Adrenal gland (tissue), 9 donors: ENCODE measurements at regions not wholly inside any gene's neighbourhood (a gene's known extent, or its start where the extent isn't known, plus 50 kb on each side); places are given as distances from the start of the nearest gene placed in this dataset.

Source experiments
- DNase-seq, 7 donors: peaks; one replicate each; pipeline ENCODE4 v3.0.0-alpha.2; 2019 to 2020
- H3K27ac ChIP-seq, 5 donors: fragments of 200-600 bp; sonication (generic) in 4 of 5; 1 replicate in 3 of 5; 2 replicates in 2 of 5; pipeline versions ENCODE4 v1.5.1 to v1.8.0; 2016 to 2020; ENCODE audit warnings: mild to moderate bottlenecking in 1 of 5
- H3K27me3 ChIP-seq: fragments of 200-600 bp; 2 replicates; pipeline ENCODE4 v1.8.0; 2021
- H3K36me3 ChIP-seq, 2 donors: fragments of 200-600 bp; replicated peaks in 1 of 2; 1 replicate in 1 of 2; 2 replicates in 1 of 2; pipeline versions ENCODE4 v1.5.1 to v1.8.0; 2018 to 2022
- H3K4me1 ChIP-seq, 2 donors: fragments of 200-600 bp; replicated peaks in 1 of 2; 1 replicate in 1 of 2; 2 replicates in 1 of 2; pipeline versions ENCODE4 v1.5.1 to v1.8.0; 2018 to 2021
- H3K4me3 ChIP-seq, 4 donors: fragments of 200-600 bp; sonication (generic) in 3 of 4; one replicate each; pipeline ENCODE4 v1.5.1; 2016 to 2018
- H3K9me3 ChIP-seq, 3 donors: fragments of 200-600 bp; sonication (generic) in 1 of 3; replicated peaks in 1 of 3; 1 replicate in 2 of 3; 2 replicates in 1 of 3; pipeline versions ENCODE4 v1.5.1 to v1.8.0; 2016 to 2021
- POLR2A ChIP-seq, 2 donors: fragments of 450-650 bp; IDR thresholded peaks; one replicate each; pipeline ENCODE4 v1.6.1; 2017; ENCODE audit warnings: antibody characterized with exemption in 2 of 2, mild to moderate bottlenecking in 2 of 2, moderate library complexity in 1 of 2
- WGBS, 4 donors: extraction: QIAGEN DNeasy Blood & Tissue Kit in 2 of 4; methylation state at CpG; one replicate each; pipeline versions ENCODE4 v1.1.5 to v1.1.7; 2013 to 2017; 5-methylcytosine and 5-hydroxymethylcytosine counted together
- intact Hi-C, 2 donors: fragments of 100-400 bp; cut with DNase I; formaldehyde crosslinking; loops; one replicate each; pipeline versions ENCODE4 v1.14.1 to v1.15.0; 2022 to 2023
- TF ChIP-seq, protein P1 (sequence below), 6 experiments: fragments of 450-650 bp in 4 of 6; fragments of 200-600 bp in 2 of 6; sonication (generic) in 1 of 6; IDR thresholded peaks; 1 replicate in 5 of 6; 2 replicates in 1 of 6; pipeline versions ENCODE4 v1.5.1 to v1.8.0; 2016 to 2021; ENCODE audit warnings: antibody characterized with exemption in 6 of 6, mild to moderate bottlenecking in 2 of 6, moderate library complexity in 1 of 6
- donor health status: healthy with polysubstance abuse.
- donor health status: Bipolar disorder and iron deficiency.
- donor health status: DM: yes; HTN: yes; CAD: no.
- donor health status: DM: no; HTN: no; CAD: no.
- donor health status: DM: no; HTN: no; CAD: no.

GRCh38 chrX:19280636-19281035 lies 63.1 kb upstream of the PDHA1 start:
- Histone ChIP-seq H3K36me3 (no peaks in the 10 kb centered on the region), H3K4me1 (no peaks in the 10 kb centered on the region), H3K27me3 (peaks cover 4% of the 10 kb centered on the region), H3K27ac (no peak overlapping the region), H3K9me3 (no peaks in the 10 kb centered on the region), H3K4me3 (no peak overlapping the region)
- intact Hi-C loops = no loop called here
- DNase-seq = no peak
- TF ChIP-seq, protein P1, sequence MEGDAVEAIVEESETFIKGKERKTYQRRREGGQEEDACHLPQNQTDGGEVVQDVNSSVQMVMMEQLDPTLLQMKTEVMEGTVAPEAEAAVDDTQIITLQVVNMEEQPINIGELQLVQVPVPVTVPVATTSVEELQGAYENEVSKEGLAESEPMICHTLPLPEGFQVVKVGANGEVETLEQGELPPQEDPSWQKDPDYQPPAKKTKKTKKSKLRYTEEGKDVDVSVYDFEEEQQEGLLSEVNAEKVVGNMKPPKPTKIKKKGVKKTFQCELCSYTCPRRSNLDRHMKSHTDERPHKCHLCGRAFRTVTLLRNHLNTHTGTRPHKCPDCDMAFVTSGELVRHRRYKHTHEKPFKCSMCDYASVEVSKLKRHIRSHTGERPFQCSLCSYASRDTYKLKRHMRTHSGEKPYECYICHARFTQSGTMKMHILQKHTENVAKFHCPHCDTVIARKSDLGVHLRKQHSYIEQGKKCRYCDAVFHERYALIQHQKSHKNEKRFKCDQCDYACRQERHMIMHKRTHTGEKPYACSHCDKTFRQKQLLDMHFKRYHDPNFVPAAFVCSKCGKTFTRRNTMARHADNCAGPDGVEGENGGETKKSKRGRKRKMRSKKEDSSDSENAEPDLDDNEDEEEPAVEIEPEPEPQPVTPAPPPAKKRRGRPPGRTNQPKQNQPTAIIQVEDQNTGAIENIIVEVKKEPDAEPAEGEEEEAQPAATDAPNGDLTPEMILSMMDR (IDR thresholded peaks at IDR 0.05) = no peak
- no peak for TF ChIP-seq POLR2A (IDR thresholded peaks at IDR 0.05)
- 75 to 87% (median 80%) methylated on average over 1 of the region's 1 CpG for WGBS, 4 donors

- DNase-seq = no peak
- H3K27ac ChIP-seq = no peak overlapping the region
- TF ChIP-seq, protein P1 (IDR thresholded peaks at IDR 0.05) = no peak
- TF ChIP-seq POLR2A (IDR thresholded peaks at IDR 0.05) = no peak
- intact Hi-C loops = no loop called here
- WGBS, 4 donors = 50 to 81% (median 71%) methylated on average over 1 of the region's 1 CpG
- peaks cover 4% of the 10 kb centered on the region for H3K27me3 ChIP-seq
- no peaks in the 10 kb centered on the region for H3K36me3 ChIP-seq
- H3K4me1 ChIP-seq = no peaks in the 10 kb centered on the region
- H3K9me3 ChIP-seq = no peaks in the 10 kb centered on the region
- no peak overlapping the region for H3K4me3 ChIP-seq
Observed at GRCh38 chrX:19281256-19281655, 62.5 kb upstream of the PDHA1 start.

GRCh38 chrX:19283597-19284339 lies 60.0 kb upstream of the PDHA1 start:
- Histone ChIP-seq H3K4me1 (no peaks in the 10 kb centered on the region), H3K4me3 (no peak overlapping the region), H3K27ac (no peak overlapping the region), H3K9me3 (no peaks in the 10 kb centered on the region), H3K36me3 (no peaks in the 10 kb centered on the region), H3K27me3 (peaks cover 4% of the 10 kb centered on the region)
- no peak for DNase-seq
- no peak for TF ChIP-seq POLR2A (IDR thresholded peaks at IDR 0.05)
- intact Hi-C loops = no loop called here
- 82 to 90% (median 86%) methylated on average over 5 to 6 of the region's 6 CpGs for WGBS, 4 donors

DNA sequence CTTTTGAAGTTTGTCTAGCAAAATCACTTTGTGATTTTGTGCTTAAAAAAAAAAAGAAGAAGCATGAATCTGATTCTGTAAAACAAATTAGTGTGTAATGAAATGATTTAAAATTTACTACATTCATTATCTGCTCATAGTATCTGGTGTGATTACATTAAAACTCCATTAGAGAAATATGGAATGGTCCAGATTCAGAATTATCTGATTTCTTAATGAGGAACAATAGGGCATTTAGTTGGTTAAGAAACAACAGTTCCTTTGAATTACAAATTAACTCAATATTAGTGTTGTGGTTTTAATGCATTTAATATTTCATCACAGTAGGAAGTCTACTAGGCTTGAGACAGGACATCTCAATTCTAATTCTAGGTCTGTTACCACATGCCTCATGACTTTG lies 57.9 kb upstream of the PDHA1 start:
- no peak overlapping the region for H3K27ac ChIP-seq
- intact Hi-C loops = no loop called here
- H3K9me3 ChIP-seq = no peaks in the 10 kb centered on the region
- TF ChIP-seq, protein P1 (IDR thresholded peaks at IDR 0.05) = no peak
- no peak for TF ChIP-seq POLR2A (IDR thresholded peaks at IDR 0.05)
- H3K4me1 ChIP-seq = no peaks in the 10 kb centered on the region
- H3K4me3 ChIP-seq = no peak overlapping the region
- DNase-seq = no peak
- H3K36me3 ChIP-seq = no peaks in the 10 kb centered on the region
- peaks cover 4% of the 10 kb centered on the region for H3K27me3 ChIP-seq

DNA sequence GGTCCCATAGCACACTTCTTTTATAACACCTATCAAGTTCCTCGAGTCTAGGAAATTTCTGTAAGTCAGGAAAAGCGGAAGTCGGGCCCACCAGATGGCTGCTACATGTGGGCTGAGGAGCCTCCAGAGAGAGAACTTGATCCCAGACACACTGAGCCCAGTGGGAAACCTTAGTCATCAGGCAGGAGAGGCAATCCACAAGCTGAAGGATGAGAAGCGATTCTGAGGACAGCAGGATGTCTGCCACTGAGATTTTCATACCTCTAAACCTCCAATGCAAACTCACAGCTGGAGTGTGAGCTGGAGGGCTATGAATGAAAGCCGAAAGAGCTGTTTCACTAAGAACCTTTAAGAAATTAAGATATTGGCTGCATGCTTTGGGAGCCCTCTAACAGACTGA lies 52.6 kb upstream of the PDHA1 start:
- Histone ChIP-seq H3K27me3 (no peaks in the 10 kb centered on the region), H3K4me1 (no peaks in the 10 kb centered on the region), H3K4me3 (no peak overlapping the region), H3K9me3 (no peaks in the 10 kb centered on the region), H3K36me3 (no peaks in the 10 kb centered on the region), H3K27ac (no peak overlapping the region)
- no peak for DNase-seq
- intact Hi-C loops = no loop called here
- TF ChIP-seq, protein P1 (IDR thresholded peaks at IDR 0.05) = no peak
- no peak for TF ChIP-seq POLR2A (IDR thresholded peaks at IDR 0.05)
- WGBS, 4 donors = 57 to 69% (median 65%) methylated on average over 5 of the region's 5 CpGs
